Endothelial cell of umbilical vein (primary cell): ENCODE measurements at regions not wholly inside any gene's neighbourhood (a gene's known extent, or its start where the extent isn't known, plus 50 kb on each side); places are given as distances from the start of the nearest gene placed in this dataset.

Experiments used
- BruUV-seq: library from RNA; stranded (reverse); fragments of 400-500 nt; replicated peaks from 2 replicates; lab custom pipeline; 2021; lab: Mats Ljungman, UMichigan
- CTCF ChIA-PET: fragments of 300-600, 350-600 bp; sonication (Branson Sonifier 250); formaldehyde crosslinking; loops from one replicate; lab custom pipeline; 2021; ENCODE audit warnings: antibody characterized with exemption, inconsistent platforms; lab: Charles Lee
- POLR2A ChIA-PET: fragments of 300-600, 350-600 bp; sonication (Branson Sonifier 250); formaldehyde crosslinking; loops from one replicate; lab custom pipeline; 2021; ENCODE audit warnings: antibody characterized with exemption, inconsistent platforms; lab: Charles Lee
- DNase-seq: peaks from one replicate; pipeline ENCODE4 v3.0.0-alpha.2; 2011; ENCODE audit warnings: low read depth, low spot score
- FAIRE-seq: peaks from 2 replicates; lab custom pipeline; 2011; peaks lifted over from hg19 to GRCh38; lab: Jason Lieb, UNC
- H2AFZ ChIP-seq: 2 replicates; pipeline ENCODE4 v1.6.0; 2012; ENCODE audit warnings: low read depth, low read length, control low read depth, inconsistent platforms
- H3K27ac ChIP-seq: 2 replicates; pipeline ENCODE4 v1.5.1; 2011; ENCODE audit warnings: low read depth, mild to moderate bottlenecking, control low read depth, low read length, moderate library complexity; ENCODE audit not compliant: insufficient read depth
- H3K27me3 ChIP-seq, 2 experiments: 2 replicates each; pipeline versions ENCODE4 v1.6.0 to v1.6.1; 2011; ENCODE audit warnings: low read length in 2 of 2, mixed read lengths in 1 of 2; ENCODE audit not compliant: control insufficient read depth in 2 of 2, insufficient read depth in 2 of 2
- H3K36me3 ChIP-seq, 2 experiments: 2 replicates in 1 of 2; 3 replicates in 1 of 2; pipeline ENCODE4 v1.5.1; 2011; ENCODE audit warnings: low read length in 2 of 2, mild to moderate bottlenecking in 1 of 2, moderate library complexity in 1 of 2; ENCODE audit not compliant: control insufficient read depth in 2 of 2, insufficient read depth in 2 of 2; ENCODE audit errors: extremely low read depth in 1 of 2
- H3K4me1 ChIP-seq: 3 replicates; pipeline ENCODE4 v1.5.1; 2011; ENCODE audit warnings: mild to moderate bottlenecking, low read length; ENCODE audit not compliant: control insufficient read depth, insufficient read depth; ENCODE audit errors: extremely low read depth
- H3K4me2 ChIP-seq: 2 replicates; pipeline ENCODE4 v1.6.1; 2011; ENCODE audit warnings: low read length, control low read depth, mixed read lengths; ENCODE audit not compliant: insufficient read depth
- H3K4me3 ChIP-seq, 3 experiments: fragments of 200-600 bp in 1 of 3; sonication (generic), shearing (Covaris generic) in 1 of 3; replicated peaks in 1 of 3; 2 replicates each; pipeline ENCODE4 v1.5.1; 2011 to 2016; ENCODE audit warnings: control low read depth in 3 of 3, low read length in 3 of 3, mild to moderate bottlenecking in 2 of 3, inconsistent platforms in 1 of 3, low read depth in 1 of 3, moderate library complexity in 1 of 3; ENCODE audit not compliant: insufficient read depth in 1 of 3
- H3K79me2 ChIP-seq: 2 replicates; pipeline ENCODE4 v1.6.0; 2012; ENCODE audit warnings: low read length, inconsistent platforms; ENCODE audit not compliant: control insufficient read depth, insufficient read depth
- H3K9ac ChIP-seq: replicated peaks from 2 replicates; pipeline ENCODE3; 2011; ENCODE audit warnings: low read length, control low read depth; ENCODE audit not compliant: insufficient read depth; ENCODE audit errors: extremely low read depth
- H3K9me1 ChIP-seq: replicated peaks from 3 replicates; pipeline ENCODE4 v1.6.0; 2011; ENCODE audit warnings: mild to moderate bottlenecking, low read length; ENCODE audit not compliant: control insufficient read depth, insufficient read depth; ENCODE audit errors: extremely low read depth
- H3K9me3 ChIP-seq: replicated peaks from 2 replicates; pipeline ENCODE4 v1.5.1; 2012; ENCODE audit warnings: low read length, inconsistent platforms; ENCODE audit not compliant: control insufficient read depth, insufficient read depth
- H4K20me1 ChIP-seq: replicated peaks from 2 replicates; pipeline ENCODE3; 2011; ENCODE audit warnings: mild to moderate bottlenecking, low read length; ENCODE audit not compliant: control insufficient read depth, insufficient read depth; ENCODE audit errors: extremely low read depth
- CTCF ChIP-seq, 2 donors: IDR thresholded peaks; 1 replicate in 1 of 2; 2 replicates in 1 of 2; pipeline ENCODE4 v1.5.1; 2011; ENCODE audit warnings: low read length in 2 of 2, mild to moderate bottlenecking in 2 of 2, moderate library complexity in 2 of 2, control low read depth in 1 of 2, inconsistent platforms in 1 of 2, low read depth in 1 of 2; ENCODE audit not compliant: insufficient read depth in 1 of 2; ENCODE audit errors: extremely low read depth in 1 of 2
- EZH2 ChIP-seq: IDR thresholded peaks from 2 replicates; pipeline ENCODE4 v1.6.1; 2012; ENCODE audit warnings: borderline replicate concordance, low read depth, mild to moderate bottlenecking, moderate library complexity, low read length, inconsistent platforms; ENCODE audit not compliant: severe bottlenecking
- FOS ChIP-seq: IDR thresholded peaks from 2 replicates; pipeline ENCODE4 v1.6.1; 2011; ENCODE audit warnings: mild to moderate bottlenecking, low read length, moderate library complexity, borderline replicate concordance; ENCODE audit not compliant: insufficient read depth
- GATA2 ChIP-seq: IDR thresholded peaks from 2 replicates; pipeline ENCODE4 v1.7.0; 2011; ENCODE audit warnings: low read depth, mild to moderate bottlenecking, moderate library complexity, mixed read lengths, low read length; ENCODE audit not compliant: insufficient read length, insufficient read depth
- JUN ChIP-seq: IDR thresholded peaks from 2 replicates; pipeline ENCODE4 v1.6.1; 2011; ENCODE audit warnings: borderline replicate concordance, low read depth; ENCODE audit not compliant: insufficient read length, insufficient read depth
- MYC ChIP-seq: IDR thresholded peaks from one replicate; pipeline ENCODE4 v1.6.1; 2011; ENCODE audit warnings: mild to moderate bottlenecking, low read depth, low read length
- POLR2A ChIP-seq: IDR thresholded peaks from 2 replicates; pipeline ENCODE4 v1.6.1; 2012; ENCODE audit warnings: low read depth, mild to moderate bottlenecking, control low read depth, low read length
- POLR2AphosphoS5 ChIP-seq: IDR thresholded peaks from 2 replicates; pipeline ENCODE4 v1.6.1; 2012; ENCODE audit warnings: low read depth, mild to moderate bottlenecking, control low read depth, low read length, moderate library complexity; ENCODE audit not compliant: insufficient read depth
- dilution Hi-C: fragments of 300-500 bp; cut with MboI; formaldehyde crosslinking; loops from one replicate; pipeline ENCODE4 v1.15.0; 2019; ENCODE audit warnings: low sequenced_read_pairs; ENCODE audit not compliant: extremely low pct_ligation_motif_present
- intact Hi-C: fragments of 100-400 bp; cut with micrococcal nuclease; formaldehyde crosslinking; loops from one replicate; pipeline ENCODE4 v1.10.0; 2022
- TF ChIP-seq, protein P1 (sequence below): IDR thresholded peaks from 2 replicates; pipeline ENCODE4 v1.6.1; 2011; ENCODE audit not compliant: insufficient read depth, insufficient read length

- no peaks in the 10 kb centered on the region for H3K36me3 ChIP-seq
- no TSS peak for BruUV-seq
- H3K4me1 ChIP-seq = no peaks in the 10 kb centered on the region
- no peaks in the 10 kb centered on the region for H3K9me1 ChIP-seq
- no peaks in the 10 kb centered on the region for H3K27me3 ChIP-seq
- CTCF ChIA-PET = no interaction called here
- DNase-seq (no peak), FAIRE-seq (no peak)
- H3K4me3 ChIP-seq = no peak overlapping the region
- dilution Hi-C loops (no loop called here), intact Hi-C loops (no loop called here)
- TF ChIP-seq POLR2A = no peak
- TF ChIP-seq FOS = no peak
- no peak for TF ChIP-seq POLR2AphosphoS5
- no peak for TF ChIP-seq CTCF (IDR thresholded peaks at IDR 0.05; ENCODE audit: extremely low read depth in 1 of 2, insufficient read depth in 1 of 2, low read depth in 1 of 2, low read length in 2 of 2)
- no peak for TF ChIP-seq MYC
- TF ChIP-seq EZH2 = no peak
- TF ChIP-seq, protein P1, sequence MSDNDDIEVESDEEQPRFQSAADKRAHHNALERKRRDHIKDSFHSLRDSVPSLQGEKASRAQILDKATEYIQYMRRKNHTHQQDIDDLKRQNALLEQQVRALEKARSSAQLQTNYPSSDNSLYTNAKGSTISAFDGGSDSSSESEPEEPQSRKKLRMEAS = no peak
- TF ChIP-seq GATA2 = no peak
- no peak for TF ChIP-seq JUN
- no peak overlapping the region for H3K27ac ChIP-seq
- H4K20me1 ChIP-seq = no peaks in the 10 kb centered on the region
- H3K4me2 ChIP-seq = no peak overlapping the region
- H2AFZ ChIP-seq = no peak overlapping the region
- H3K79me2 ChIP-seq = no peaks in the 10 kb centered on the region
- no peaks in the 10 kb centered on the region for H3K9me3 ChIP-seq
- H3K9ac ChIP-seq = no peak overlapping the region
- POLR2A ChIA-PET = no interaction called here
Measured at GRCh38 chr7:65462148-65462716, 88.6 kb downstream of the ZNF92 start.
